ENCODE measurements at regions not wholly inside any gene's neighbourhood (a gene's known extent, or its start where the extent isn't known, plus 50 kb on each side); places are given as distances from the start of the nearest gene placed in this dataset.

- DNase-seq (ENCODE audit: insufficient read length, low spot score), result no peak
- no peak for FAIRE-seq
Measured at GRCh38 chr17:36880268-36880905, 56.9 kb upstream of the LHX1 start.

GRCh38 chr17:36881323-36881722 is 56.0 kb upstream of the LHX1 start:
- FAIRE-seq (no peak), DNase-seq (ENCODE audit: insufficient read length, low spot score) (no peak)
- TF ChIP-seq CTCF (IDR thresholded peaks at IDR 0.05; ENCODE audit: insufficient read depth, missing control alignments), result no peak

More at GRCh38 chr17:36880268-36880905, 56.9 kb upstream of the LHX1 start:
- no peak for TF ChIP-seq CTCF (IDR thresholded peaks at IDR 0.05; ENCODE audit: insufficient read depth, missing control alignments)

GRCh38 chr17:36884495-36885152 is 52.7 kb upstream of the LHX1 start:
- no peak for FAIRE-seq
- DNase-seq (ENCODE audit: insufficient read length, low spot score), result no peak

GRCh38 chr17:36885153-36885735 is 52.0 kb upstream of the LHX1 start:
- FAIRE-seq (no peak), DNase-seq (ENCODE audit: insufficient read length, low spot score) (no peak)
- TF ChIP-seq CTCF (IDR thresholded peaks at IDR 0.05; ENCODE audit: insufficient read depth, missing control alignments), result no peak

More at GRCh38 chr17:36884495-36885152, 52.7 kb upstream of the LHX1 start:
- no peak for TF ChIP-seq CTCF (IDR thresholded peaks at IDR 0.05; ENCODE audit: insufficient read depth, missing control alignments)

GRCh38 chr17:36885771-36886377 is 51.4 kb upstream of the LHX1 start:
- TF ChIP-seq CTCF (IDR thresholded peaks at IDR 0.05; ENCODE audit: insufficient read depth, missing control alignments), result no peak
- DNase-seq (ENCODE audit: insufficient read length, low spot score), result no peak
- no peak for FAIRE-seq
